SK-N-MC (cell line): ENCODE measurements at regions not wholly inside any gene's neighbourhood (a gene's known extent, or its start where the extent isn't known, plus 50 kb on each side); places are given as distances from the start of the nearest gene placed in this dataset.

Source experiments
- EZH2 ChIP-seq: fragments of 200-600 bp; sonication (generic); IDR thresholded peaks from one replicate; pipeline ENCODE4 v1.6.1; 2017; ENCODE audit warnings: antibody characterized with exemption
- POLR2AphosphoS5 ChIP-seq: IDR thresholded peaks from 2 replicates; pipeline ENCODE4 v1.6.1; 2012; ENCODE audit warnings: mild to moderate bottlenecking, low read depth, low read length, borderline replicate concordance

DNA sequence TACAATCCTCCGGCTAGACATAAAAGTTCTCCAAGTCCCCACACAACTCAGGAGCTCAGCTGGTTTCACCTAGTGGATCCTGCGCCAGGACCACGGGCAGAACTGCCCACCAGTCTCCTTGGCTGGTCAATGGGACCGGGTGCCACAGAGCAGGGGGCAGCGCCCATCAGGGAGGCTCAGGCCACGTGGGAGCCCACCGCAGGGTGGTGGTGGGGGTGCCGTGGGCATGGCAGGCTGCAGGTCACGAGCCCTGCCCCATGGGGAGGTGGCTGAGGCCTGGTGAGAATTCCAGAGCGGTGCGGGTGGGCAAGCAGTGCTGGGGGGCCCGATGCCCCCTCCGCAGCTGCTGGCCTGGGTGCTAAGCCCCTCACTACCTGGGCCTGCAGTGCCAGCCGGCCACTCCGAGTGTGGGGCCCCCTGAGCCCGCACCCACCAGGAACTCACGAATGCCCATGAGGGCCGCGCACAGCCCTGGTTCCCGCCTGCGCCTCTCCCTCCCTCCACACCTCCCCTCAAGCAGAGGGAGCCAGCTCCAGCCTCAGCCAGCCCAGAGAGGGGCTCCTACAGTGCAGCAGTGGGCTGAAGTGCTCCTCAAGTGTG lies 1091.9 kb upstream of the TENM4 start:
- TF ChIP-seq POLR2AphosphoS5, result no peak
- TF ChIP-seq EZH2, result no peak
